ENCODE measurements at regions not wholly inside any gene's neighbourhood (a gene's known extent, or its start where the extent isn't known, plus 50 kb on each side); places are given as distances from the start of the nearest gene placed in this dataset.

GRCh38 chr12:28830491-28830890 lies 318.6 kb upstream of the FAR2 start:
- TF ChIP-seq EZH2 (IDR thresholded peaks at IDR 0.05; ENCODE audit: low read length): no peak
- no peak for TF ChIP-seq CTCF (optimal IDR thresholded peaks at IDR 0.05 in 1 of 3, IDR thresholded peaks at IDR 0.05 in 1 of 3, conservative IDR thresholded peaks at IDR 0.05 in 1 of 3; ENCODE audit: extremely low read depth in 1 of 3, insufficient read depth in 2 of 3, low read length in 3 of 3)

Measured in keratinocyte (primary cell).